Stimulated activated naive CD8-positive, alpha-beta T cell treated with anti-CD3 and anti-CD28 coated beads, Interleukin-15, Interleukin-2, amounts not matched to agents 100 ng/mL and 50 ng/mL, for 24 hours (primary cell): ENCODE measurements at regions not wholly inside any gene's neighbourhood (a gene's known extent, or its start where the extent isn't known, plus 50 kb on each side); places are given as distances from the start of the nearest gene placed in this dataset.

Experiments used
- H3K27ac Mint-ChIP-seq: one replicate; pipeline ENCODE4 v1.8.0; 2021; ENCODE audit warnings: mild to moderate bottlenecking, mixed read lengths
- H3K27me3 Mint-ChIP-seq: one replicate; pipeline ENCODE4 v1.8.0; 2021; ENCODE audit warnings: mixed read lengths
- H3K36me3 Mint-ChIP-seq: one replicate; pipeline ENCODE4 v1.8.0; 2021; ENCODE audit warnings: low read depth, mixed read lengths
- H3K4me1 Mint-ChIP-seq: one replicate; pipeline ENCODE4 v1.8.0; 2021; ENCODE audit warnings: low read depth, mixed read lengths
- H3K4me3 Mint-ChIP-seq: one replicate; pipeline ENCODE4 v1.8.0; 2021; ENCODE audit warnings: mild to moderate bottlenecking, mixed read lengths
- H3K9me3 Mint-ChIP-seq: one replicate; pipeline ENCODE4 v1.8.0; 2021; ENCODE audit warnings: mixed read lengths

DNA sequence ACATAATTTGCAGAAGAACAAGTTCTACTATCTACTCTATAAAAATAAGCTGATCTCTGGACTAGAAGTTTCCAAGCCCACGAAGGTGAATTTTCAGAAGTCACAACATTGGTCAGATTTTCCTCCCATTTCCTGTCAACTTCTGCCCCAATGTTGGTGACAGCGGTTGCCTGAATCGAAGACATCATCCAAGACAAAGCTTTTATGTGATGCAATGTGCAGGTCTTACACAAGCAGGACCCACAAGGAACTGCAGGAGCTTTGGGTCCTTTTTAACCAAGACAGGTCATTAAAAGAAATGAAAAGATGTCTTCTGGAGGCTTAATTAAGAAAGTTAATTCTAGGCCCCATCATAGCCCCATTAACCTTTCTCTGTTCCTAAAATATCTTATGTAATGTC, 125.6 kb upstream of the BLID start:
- H3K4me1 Mint-ChIP-seq, result no peaks in the 10 kb centered on the region
- no peaks in the 10 kb centered on the region for H3K36me3 Mint-ChIP-seq
- peaks cover 5% of the 10 kb centered on the region for H3K27me3 Mint-ChIP-seq
- H3K9me3 Mint-ChIP-seq, result peaks cover 6% of the 10 kb centered on the region
- H3K4me3 Mint-ChIP-seq, result no peak overlapping the region
- no peak overlapping the region for H3K27ac Mint-ChIP-seq

DNA sequence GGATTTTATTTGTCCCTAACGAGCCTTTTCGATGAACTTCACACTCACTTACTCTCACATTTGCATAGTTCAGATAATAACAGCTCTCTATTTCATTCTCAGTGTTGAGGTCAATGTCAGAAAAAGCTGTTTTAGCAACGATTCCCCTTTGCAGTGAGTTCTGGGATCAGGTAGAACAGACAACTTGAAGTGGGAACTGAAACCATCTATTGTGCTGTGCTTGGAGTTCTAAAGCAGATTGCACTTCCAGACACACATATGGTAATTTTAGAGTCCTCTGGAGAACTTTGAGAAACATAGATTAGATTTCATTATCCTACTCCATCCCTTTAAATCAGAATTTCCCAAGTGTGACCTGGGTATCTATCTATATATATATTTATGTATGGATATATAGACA, 124.6 kb upstream of the BLID start:
- Mint-ChIP-seq H3K36me3 (no peaks in the 10 kb centered on the region), H3K27ac (no peak overlapping the region), H3K4me1 (no peaks in the 10 kb centered on the region), H3K27me3 (peaks cover 5% of the 10 kb centered on the region), H3K9me3 (peaks cover 6% of the 10 kb centered on the region), H3K4me3 (no peak overlapping the region)

DNA sequence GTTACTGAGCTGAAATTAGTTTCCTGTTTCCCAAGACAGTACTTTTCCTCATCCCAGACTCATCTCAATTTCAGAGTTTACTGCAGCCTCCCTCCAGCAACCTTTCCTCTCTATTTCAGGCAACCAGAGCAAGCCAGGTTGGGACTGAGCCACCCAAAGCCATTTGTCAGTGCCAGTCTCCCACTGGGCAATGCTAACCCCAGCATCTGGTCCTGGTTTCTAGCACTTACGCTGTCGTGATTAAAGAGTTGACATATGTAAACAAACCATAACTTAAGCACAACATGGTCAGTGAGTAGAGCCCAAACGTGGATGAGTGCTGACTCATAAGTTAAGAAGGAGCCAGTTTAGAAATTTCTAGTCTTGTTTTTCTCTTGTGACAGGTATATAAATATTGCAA, 119.6 kb upstream of the BLID start:
- Mint-ChIP-seq H3K36me3 (no peaks in the 10 kb centered on the region), H3K27ac (no peak overlapping the region), H3K4me1 (no peaks in the 10 kb centered on the region), H3K27me3 (peaks cover 5% of the 10 kb centered on the region), H3K4me3 (no peak overlapping the region), H3K9me3 (peaks cover 6% of the 10 kb centered on the region)

DNA sequence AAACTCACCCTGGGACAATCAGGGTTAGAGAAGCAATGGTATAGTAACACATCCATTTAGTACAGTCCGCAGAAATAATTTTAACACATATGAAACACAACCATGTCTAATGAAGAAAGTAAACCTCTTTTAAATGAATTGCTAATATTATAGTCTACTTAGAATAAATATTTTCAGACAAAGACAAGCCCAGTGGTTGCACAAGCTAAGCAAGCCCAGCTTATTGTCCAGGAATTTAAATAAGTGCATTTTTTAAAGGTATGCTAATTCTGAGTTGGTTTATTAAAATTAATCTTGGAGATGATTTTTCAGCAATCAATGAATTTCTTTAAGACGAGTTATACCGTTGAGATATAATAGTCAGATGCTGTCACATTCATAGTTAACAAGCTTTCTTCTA, 118.8 kb upstream of the BLID start:
- peaks cover 5% of the 10 kb centered on the region for H3K27me3 Mint-ChIP-seq
- no peak overlapping the region for H3K27ac Mint-ChIP-seq
- H3K9me3 Mint-ChIP-seq, result peaks cover 6% of the 10 kb centered on the region

DNA sequence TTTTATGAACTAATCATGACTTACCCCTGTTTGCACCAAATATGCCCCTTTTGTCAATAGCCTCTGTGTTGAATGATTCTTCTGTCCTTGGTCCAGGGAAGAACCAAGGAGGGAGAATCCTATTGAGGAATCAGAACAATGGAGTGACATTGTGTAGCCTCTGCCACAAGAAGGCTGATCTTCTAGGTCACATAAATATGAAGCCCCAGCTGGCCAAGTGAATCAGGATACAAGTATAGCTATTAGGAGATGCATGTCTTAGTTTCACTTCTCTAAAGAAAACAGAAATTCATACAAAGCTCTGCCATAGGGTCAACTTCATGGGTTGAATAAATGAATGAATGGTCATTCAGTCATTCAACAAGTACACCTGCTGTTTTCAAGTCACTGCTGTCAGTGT, 118.2 kb upstream of the BLID start:
- Mint-ChIP-seq H3K9me3 (peaks cover 6% of the 10 kb centered on the region), H3K4me3 (no peak overlapping the region), H3K4me1 (no peaks in the 10 kb centered on the region), H3K36me3 (no peaks in the 10 kb centered on the region), H3K27me3 (peaks cover 5% of the 10 kb centered on the region), H3K27ac (no peak overlapping the region)

More for the DNA sequence above, 118.8 kb upstream of the BLID start:
- H3K4me3 Mint-ChIP-seq, result no peak overlapping the region
- H3K4me1 Mint-ChIP-seq, result no peaks in the 10 kb centered on the region
- no peaks in the 10 kb centered on the region for H3K36me3 Mint-ChIP-seq

DNA sequence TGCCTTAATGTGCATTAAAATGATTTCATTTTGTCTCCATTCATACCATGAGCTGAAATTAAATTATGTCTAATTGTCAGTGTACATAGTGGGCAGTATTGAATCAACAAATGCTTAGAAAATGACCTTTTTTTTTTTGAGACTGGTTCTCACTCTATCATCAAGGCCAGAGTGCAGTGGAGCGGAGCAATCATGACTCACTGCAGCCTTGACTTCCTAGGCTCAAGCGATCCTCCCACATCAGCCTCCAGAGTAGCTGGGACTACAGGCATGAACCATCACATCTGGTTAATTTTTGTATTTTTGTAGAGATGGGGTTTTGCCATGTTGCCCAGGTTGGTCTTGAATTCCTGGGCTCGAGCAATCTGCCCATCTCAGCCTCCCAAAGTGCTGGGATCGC, 117.0 kb upstream of the BLID start:
- Mint-ChIP-seq H3K36me3 (no peaks in the 10 kb centered on the region), H3K4me3 (no peak overlapping the region), H3K4me1 (no peaks in the 10 kb centered on the region), H3K27me3 (no peaks in the 10 kb centered on the region), H3K27ac (no peak overlapping the region), H3K9me3 (no peaks in the 10 kb centered on the region)

DNA sequence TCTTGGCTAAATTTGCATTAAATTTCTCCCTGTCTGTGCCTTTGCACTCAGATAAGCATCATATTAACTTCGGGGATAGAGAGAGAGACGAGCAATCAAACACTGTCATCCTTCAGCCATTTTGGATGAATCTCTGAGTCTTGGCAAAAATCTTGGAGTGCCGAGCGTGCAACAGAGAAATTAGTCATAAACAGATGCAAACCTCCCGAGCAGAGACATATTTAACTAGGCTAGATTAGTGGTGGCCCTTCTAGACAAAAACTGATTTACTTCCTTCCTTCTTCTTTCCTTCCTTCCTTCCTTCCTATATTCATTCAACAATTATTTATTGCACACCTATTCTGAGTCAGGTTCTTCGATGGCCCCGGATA, 114.4 kb upstream of the BLID start:
- Mint-ChIP-seq H3K9me3 (no peaks in the 10 kb centered on the region), H3K27ac (no peak overlapping the region), H3K36me3 (no peaks in the 10 kb centered on the region), H3K4me1 (no peaks in the 10 kb centered on the region), H3K4me3 (no peak overlapping the region), H3K27me3 (no peaks in the 10 kb centered on the region)

DNA sequence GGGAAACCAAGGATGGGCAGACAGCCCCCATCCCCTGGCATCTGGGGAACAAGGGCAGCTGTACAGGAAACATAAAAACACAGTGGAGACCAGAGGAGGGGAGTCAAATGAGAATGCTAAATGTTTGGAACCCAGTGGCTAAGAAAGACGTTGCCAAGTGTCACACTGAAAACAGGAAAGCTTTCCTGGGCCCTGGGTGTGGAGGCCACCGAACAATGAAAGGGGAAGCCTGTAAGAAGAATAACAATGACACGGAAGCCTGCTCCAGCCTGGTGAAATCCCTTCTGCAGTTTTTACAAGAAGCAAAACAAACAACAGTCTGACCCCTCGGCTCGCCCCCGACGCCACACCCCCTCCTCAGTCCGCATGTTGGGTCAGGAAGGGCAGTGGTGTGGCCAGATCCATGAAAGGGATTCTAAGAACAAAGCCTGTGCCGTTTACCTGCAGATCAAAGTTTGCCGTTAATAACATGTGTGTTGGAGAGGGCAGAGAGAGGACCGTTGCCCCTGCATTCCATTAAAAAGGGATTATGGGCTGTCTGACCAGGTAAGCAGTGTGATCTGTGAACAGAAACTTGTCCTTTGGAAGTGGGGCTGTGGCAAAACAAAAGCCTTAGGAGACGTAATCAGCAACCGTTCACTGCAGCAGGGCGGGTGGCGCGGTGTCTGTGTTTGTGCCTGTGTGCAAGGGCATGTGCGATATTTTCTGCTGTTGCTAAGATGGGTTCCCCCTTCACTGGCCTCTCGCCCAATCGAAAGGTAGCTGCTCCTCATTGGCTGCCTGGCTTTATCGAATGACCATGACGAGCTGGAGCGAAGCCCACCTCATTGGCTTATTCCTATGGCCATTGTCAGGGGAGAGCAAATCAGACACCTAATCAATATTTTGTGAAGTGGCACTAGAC, 113.7 kb upstream of the BLID start:
- Mint-ChIP-seq H3K36me3 (no peaks in the 10 kb centered on the region), H3K27ac (no peak overlapping the region), H3K4me1 (no peaks in the 10 kb centered on the region), H3K9me3 (no peaks in the 10 kb centered on the region), H3K4me3 (no peak overlapping the region), H3K27me3 (no peaks in the 10 kb centered on the region)

DNA sequence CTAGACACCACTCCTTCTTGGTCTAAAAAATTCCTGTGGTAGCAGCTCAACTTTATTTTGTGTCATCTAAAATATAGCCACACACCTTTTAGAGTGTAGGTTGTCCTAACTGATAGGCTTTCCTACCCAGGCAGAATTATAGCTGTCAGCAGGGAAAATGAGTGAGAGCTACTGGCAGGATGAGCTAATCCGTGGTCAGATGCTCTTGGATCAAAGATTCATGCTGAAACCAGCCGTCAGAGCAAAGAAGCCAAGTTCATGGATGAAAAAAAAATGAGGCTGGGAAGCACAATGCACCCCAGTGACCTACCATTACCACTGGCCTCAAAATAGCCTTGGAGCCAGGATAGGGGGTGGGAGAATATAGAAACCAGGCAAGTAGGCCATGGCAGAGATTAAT, 113.1 kb upstream of the BLID start:
- H3K27me3 Mint-ChIP-seq, result no peaks in the 10 kb centered on the region
- no peak overlapping the region for H3K27ac Mint-ChIP-seq
- no peaks in the 10 kb centered on the region for H3K4me1 Mint-ChIP-seq
- no peaks in the 10 kb centered on the region for H3K9me3 Mint-ChIP-seq
- H3K4me3 Mint-ChIP-seq, result no peak overlapping the region
- no peaks in the 10 kb centered on the region for H3K36me3 Mint-ChIP-seq

DNA sequence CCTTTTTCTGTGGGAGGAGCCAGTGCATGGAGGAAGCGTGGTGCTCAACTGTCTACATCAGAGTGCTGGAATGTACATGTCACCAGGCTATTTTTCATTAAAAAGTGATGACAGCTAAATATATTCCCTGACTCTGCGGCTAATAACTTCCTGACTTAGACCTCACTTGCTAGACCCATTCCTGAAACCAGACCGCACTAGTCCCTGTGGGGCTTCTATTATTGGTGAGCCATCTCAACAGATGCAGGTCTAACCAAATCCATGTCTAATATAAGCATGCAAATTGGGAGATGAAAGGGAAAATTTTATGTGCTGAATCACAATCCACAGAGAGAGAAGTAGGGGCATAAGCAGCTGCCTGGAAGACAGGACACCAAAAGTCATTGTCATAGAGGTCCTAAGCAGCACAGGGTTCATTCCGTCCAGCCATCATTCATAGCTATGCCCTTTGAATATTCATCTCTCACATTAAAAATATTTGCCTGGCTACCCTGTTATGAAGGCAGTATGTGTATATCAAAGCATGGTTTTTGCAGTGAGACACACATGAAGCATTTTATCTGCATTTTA, 110.9 kb upstream of the BLID start:
- no peaks in the 10 kb centered on the region for H3K27me3 Mint-ChIP-seq
- no peak overlapping the region for H3K4me3 Mint-ChIP-seq
- H3K36me3 Mint-ChIP-seq, result no peaks in the 10 kb centered on the region
- no peaks in the 10 kb centered on the region for H3K9me3 Mint-ChIP-seq
- no peaks in the 10 kb centered on the region for H3K4me1 Mint-ChIP-seq
- H3K27ac Mint-ChIP-seq, result no peak overlapping the region

DNA sequence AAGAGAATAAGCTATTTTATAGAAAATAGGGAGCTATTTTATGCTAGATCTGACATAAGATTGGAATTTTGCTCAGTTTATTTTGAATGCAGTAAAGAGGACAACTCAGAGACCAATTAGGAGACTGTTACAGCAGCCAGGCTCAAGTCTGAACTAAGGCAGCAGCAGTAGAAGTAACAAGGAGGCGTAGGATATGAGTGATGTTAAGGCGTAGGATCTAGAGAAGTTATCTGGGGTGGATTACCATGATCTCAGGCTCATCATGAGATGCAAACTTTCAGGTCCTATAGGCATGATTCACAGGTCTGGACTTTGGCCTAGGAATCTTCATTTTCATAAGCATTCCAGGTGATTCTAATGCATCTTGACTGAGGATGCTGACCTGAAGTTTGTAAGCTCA, 108.9 kb upstream of the BLID start:
- no peaks in the 10 kb centered on the region for H3K4me1 Mint-ChIP-seq
- no peaks in the 10 kb centered on the region for H3K36me3 Mint-ChIP-seq
- H3K4me3 Mint-ChIP-seq, result no peak overlapping the region
- no peak overlapping the region for H3K27ac Mint-ChIP-seq
- no peaks in the 10 kb centered on the region for H3K27me3 Mint-ChIP-seq
- H3K9me3 Mint-ChIP-seq, result no peaks in the 10 kb centered on the region

DNA sequence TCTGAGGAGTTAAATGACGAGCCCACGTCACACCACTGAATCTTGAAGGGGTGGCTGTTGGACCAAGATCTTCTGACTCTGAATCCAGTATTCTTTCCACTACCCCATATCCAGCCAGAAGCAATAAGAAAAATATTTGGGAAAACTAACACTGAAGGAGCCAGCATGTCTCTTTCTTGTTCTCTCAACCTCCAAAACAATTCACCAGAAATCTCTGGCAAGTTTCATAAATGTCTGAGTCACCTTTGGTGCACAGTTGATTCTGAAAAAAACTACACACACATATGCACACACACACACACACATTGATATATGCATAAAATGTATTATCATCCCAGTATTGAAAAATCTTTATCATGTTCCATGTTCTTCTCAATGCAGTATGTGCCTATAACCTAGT, 104.3 kb upstream of the BLID start:
- H3K4me1 Mint-ChIP-seq, result no peaks in the 10 kb centered on the region
- H3K27ac Mint-ChIP-seq, result no peak overlapping the region
- H3K27me3 Mint-ChIP-seq, result no peaks in the 10 kb centered on the region
- H3K9me3 Mint-ChIP-seq, result no peaks in the 10 kb centered on the region
- no peak overlapping the region for H3K4me3 Mint-ChIP-seq
- no peaks in the 10 kb centered on the region for H3K36me3 Mint-ChIP-seq

DNA sequence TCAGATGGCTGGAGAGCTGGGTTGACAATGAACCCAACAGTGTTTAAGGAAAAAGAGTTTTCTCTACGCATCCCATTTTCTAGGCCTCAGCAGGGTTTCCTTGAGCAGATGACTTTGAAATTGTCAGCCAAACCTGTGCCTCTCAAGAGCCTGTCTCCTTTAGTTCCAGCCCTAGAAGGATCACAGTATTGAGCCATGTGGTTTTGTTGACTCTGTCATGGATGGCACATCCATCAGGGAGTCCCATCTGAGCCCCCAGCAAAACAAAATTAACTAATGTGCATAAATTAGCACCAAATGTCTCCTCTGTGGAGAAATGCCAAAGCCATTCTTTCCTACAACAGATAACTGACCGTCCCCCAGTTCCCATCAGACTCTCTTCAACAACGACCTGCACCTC, 103.8 kb upstream of the BLID start:
- H3K36me3 Mint-ChIP-seq, result no peaks in the 10 kb centered on the region
- H3K4me3 Mint-ChIP-seq, result no peak overlapping the region
- no peaks in the 10 kb centered on the region for H3K27me3 Mint-ChIP-seq
- H3K4me1 Mint-ChIP-seq, result no peaks in the 10 kb centered on the region
- no peak overlapping the region for H3K27ac Mint-ChIP-seq
- no peaks in the 10 kb centered on the region for H3K9me3 Mint-ChIP-seq

DNA sequence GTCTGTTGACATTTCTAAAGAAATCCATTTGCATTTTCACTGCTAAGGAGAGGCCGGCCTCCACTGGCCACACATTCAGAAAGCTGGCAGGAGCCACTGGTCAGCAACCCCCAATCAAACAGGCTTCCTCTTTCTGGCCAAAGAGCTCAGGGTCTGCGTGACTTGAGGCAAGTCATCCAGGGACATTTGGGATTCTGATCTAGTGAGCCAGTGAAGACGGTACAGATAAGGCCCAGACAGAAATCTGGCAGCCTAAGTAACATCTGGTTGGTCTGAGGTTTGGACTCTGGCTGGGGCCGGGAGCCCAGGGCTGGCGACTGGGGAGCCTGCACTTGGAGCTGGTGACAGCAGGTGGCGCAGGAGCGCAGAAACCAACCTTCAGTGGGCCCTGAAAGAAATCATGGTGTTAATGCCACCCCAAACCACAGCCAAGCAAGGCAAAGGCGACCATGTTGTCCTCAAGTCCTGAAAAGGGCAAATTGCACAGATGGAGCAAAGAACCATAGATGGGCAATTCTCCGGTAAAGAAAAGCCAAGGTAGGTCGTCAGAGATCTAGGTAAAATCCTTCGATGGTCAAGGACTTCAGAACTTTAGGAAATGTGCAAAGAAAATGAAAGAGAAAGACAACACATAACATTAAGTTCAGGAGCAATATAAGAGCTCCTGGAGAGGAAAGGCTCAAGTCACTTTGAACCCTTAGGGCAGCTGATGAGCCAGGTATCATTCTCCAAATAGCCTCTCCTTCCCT, 99.4 kb upstream of the BLID start:
- Mint-ChIP-seq H3K4me1 (no peaks in the 10 kb centered on the region), H3K36me3 (no peaks in the 10 kb centered on the region), H3K9me3 (no peaks in the 10 kb centered on the region), H3K27me3 (no peaks in the 10 kb centered on the region), H3K4me3 (no peak overlapping the region), H3K27ac (no peak overlapping the region)

DNA sequence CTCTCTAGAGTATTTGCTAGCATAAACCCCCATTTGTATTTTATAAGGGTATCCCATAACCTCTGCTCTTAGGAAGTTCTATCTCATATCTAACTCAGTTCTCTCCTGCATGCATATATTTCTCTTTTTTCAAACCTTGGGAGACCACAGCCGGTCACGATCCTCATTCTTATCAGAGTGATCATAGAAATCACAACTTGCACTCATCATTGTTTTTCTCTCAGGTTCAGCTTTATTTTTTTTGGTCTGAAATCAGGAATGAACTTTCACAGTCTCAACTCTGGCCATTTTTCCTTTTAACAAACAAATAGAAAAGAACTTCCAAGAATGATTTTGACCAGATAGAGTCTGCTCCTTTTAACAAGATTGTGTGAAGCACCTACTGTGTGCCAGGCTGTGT, 98.6 kb upstream of the BLID start:
- no peak overlapping the region for H3K4me3 Mint-ChIP-seq
- H3K36me3 Mint-ChIP-seq, result no peaks in the 10 kb centered on the region
- no peaks in the 10 kb centered on the region for H3K4me1 Mint-ChIP-seq
- H3K27me3 Mint-ChIP-seq, result peaks cover 4% of the 10 kb centered on the region
- H3K9me3 Mint-ChIP-seq, result no peaks in the 10 kb centered on the region
- H3K27ac Mint-ChIP-seq, result no peak overlapping the region
